VCaP (cell line): ENCODE measurements at regions not wholly inside any gene's neighbourhood (a gene's known extent, or its start where the extent isn't known, plus 50 kb on each side); places are given as distances from the start of the nearest gene placed in this dataset.

Experiments used
- H3K27ac ChIP-seq: fragments of 450-650 bp; 2 replicates; pipeline ENCODE4 v1.5.1; 2017
- TF ChIP-seq, protein P1 (sequence below): fragments of 450-650 bp; conservative IDR thresholded peaks from 2 replicates; pipeline ENCODE4 v1.5.1; 2017; ENCODE audit warnings: mild to moderate bottlenecking, moderate library complexity

- H3K27ac ChIP-seq: no peak overlapping the region
- TF ChIP-seq, protein P1, sequence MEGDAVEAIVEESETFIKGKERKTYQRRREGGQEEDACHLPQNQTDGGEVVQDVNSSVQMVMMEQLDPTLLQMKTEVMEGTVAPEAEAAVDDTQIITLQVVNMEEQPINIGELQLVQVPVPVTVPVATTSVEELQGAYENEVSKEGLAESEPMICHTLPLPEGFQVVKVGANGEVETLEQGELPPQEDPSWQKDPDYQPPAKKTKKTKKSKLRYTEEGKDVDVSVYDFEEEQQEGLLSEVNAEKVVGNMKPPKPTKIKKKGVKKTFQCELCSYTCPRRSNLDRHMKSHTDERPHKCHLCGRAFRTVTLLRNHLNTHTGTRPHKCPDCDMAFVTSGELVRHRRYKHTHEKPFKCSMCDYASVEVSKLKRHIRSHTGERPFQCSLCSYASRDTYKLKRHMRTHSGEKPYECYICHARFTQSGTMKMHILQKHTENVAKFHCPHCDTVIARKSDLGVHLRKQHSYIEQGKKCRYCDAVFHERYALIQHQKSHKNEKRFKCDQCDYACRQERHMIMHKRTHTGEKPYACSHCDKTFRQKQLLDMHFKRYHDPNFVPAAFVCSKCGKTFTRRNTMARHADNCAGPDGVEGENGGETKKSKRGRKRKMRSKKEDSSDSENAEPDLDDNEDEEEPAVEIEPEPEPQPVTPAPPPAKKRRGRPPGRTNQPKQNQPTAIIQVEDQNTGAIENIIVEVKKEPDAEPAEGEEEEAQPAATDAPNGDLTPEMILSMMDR: no peak
Observed at GRCh38 chr12:132409495-132410295, 80.3 kb upstream of the FBRSL1 start.

GRCh38 chr12:132408626-132409494 lies 79.5 kb upstream of the GALNT9 start:
- TF ChIP-seq, protein P1: no peak
- no peak overlapping the region for H3K27ac ChIP-seq

DNA sequence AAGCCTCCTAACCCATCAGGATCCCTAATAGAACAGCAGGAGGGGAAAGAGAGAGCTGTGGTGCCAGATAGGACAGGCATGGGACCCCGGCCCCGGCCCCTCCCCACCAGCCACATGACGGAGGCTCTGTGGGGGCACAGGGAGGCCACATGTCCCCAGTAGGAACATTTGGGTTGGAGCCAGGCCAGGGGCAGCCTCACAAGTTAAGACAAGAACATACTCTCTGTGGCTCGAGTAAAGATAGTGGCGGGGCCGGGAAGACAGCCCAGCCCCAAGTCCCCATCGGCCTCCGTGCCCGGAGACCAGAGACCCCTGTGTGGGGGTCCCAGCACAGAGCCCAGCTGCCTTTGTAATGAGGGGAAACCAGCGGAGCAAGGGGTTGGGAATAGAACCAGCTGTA lies 78.6 kb upstream of the GALNT9 start:
- no peak overlapping the region for H3K27ac ChIP-seq
- TF ChIP-seq, protein P1: no peak

DNA sequence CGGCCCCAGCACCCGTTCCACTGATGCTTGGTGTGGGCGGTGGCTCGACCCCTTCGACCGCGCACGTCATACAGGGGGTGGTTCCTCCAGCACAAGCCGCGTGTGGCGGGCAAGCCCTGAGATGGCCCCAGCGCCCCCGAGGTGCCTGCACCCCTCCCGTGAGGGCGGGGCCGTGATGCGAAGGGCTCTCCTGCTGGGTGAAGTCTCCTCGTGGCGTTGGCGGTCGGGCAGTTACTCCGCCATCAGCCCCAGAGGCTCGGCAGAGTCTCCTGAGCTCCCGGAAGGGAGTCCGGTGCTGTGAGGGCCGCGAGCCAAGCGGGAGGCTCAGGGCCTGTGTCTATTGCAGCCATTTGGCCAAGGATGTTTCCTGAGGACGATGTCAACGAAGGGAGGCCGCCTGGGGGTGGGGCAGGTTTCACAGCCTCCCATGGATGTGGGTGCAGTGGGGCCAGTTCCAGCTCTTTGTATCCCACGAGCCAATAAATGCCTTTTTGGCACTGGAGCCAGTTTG lies 78.1 kb upstream of the GALNT9 start:
- no peak overlapping the region for H3K27ac ChIP-seq
- TF ChIP-seq, protein P1: no peak

GRCh38 chr12:132406493-132407450 lies 77.4 kb upstream of the GALNT9 start:
- TF ChIP-seq, protein P1: no peak

GRCh38 chr12:132405742-132406251 lies 76.4 kb upstream of the GALNT9 start:
- H3K27ac ChIP-seq: no peak overlapping the region
- TF ChIP-seq, protein P1: no peak

More at GRCh38 chr12:132406493-132407450, 77.4 kb upstream of the GALNT9 start:
- no peak overlapping the region for H3K27ac ChIP-seq
